HG03571 (cell line): ENCODE measurements at regions not wholly inside any gene's neighbourhood (a gene's known extent, or its start where the extent isn't known, plus 50 kb on each side); places are given as distances from the start of the nearest gene placed in this dataset.

ENCODE experiments used
- ATAC-seq: cut with Tn5 transposase; IDR thresholded peaks from one replicate; pipeline ENCODE4 v1.9.1; 2021; ENCODE audit not compliant: unreplicated experiment

DNA sequence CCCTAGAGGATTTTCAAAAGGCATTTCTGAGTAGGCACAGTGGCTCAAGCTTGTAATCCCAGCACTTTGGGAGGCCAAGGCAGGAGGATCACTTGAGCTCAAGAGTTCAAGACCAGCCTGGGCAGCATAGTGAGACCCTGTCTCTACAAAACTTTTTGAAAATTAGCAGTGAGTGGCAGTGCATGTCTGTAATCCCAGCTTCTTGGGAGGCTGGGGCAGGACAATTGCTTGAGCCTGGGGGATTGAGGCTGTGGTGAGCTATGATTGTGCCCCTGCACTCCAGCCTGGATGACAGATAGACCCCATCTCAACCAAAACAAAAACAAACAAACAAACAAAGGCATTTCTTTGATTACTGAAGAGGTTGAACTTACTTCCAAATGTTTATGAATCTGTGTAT is 201.4 kb downstream of the KIF26A start:
- ATAC-seq = no peak

- ATAC-seq = no peak
Observed at GRCh38 chr14:104341532-104342434, 203.4 kb downstream of the KIF26A start.

DNA sequence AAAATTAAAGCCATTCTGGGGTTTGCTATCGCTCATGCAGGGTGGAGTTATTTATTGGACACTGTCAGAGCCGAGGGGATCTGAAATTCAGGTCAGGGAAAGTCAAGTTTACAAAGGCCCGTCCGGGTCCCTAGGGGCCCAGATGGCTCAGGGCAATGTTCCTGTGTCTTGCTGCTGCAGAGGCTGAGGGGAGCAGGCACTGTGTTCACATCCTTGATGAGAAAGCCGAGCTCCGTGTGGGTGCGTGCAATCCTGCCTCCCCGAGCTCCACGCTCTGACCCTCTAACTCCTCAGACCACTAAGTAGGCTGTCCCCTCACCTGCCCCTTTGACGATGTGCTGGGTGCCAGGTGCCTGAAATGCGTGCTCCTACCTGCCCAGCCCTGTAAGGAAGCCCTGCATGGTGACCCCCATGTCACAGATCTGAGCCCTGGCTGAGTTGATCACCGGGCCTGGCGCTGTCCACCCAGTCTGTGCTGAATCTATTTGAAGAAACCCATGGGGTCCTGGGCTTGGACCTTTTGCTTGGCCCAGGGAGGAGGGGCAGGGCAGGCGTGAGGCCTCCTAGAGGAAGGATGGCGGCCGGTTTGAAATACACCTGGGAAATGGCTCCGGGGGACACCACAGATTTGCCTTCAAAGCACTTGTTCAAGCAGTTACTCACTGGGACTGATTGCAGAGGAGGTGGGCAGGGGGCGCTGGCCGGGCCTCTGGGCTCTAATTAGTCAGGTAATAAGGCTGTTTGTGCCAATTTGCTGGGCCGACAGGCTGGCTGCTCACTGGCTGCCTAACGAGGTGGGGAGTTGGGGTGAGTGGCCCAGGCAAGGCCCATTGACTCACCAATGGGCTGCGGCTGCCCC is 204.3 kb downstream of the KIF26A start:
- no peak for ATAC-seq

DNA sequence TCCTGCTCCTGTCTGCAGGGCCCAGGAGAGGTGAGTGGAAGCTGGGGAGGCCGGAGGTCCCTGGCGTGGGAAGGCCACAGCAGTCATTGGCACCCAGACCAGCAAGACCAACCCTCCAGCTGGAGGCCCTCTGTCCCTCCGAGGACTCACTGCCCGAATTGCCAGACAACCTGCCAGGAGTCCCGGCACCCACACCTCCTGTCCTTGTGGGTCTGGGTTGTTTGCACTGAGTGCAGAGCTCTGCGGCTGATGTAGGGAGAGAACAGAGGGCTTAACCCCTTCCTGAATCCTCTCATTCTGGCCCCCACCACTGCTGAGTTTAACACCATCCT is 204.9 kb downstream of the KIF26A start:
- ATAC-seq = no peak

- ATAC-seq = no peak
Observed at GRCh38 chr14:104343690-104344640, 205.6 kb downstream of the KIF26A start.

GRCh38 chr14:104344818-104345620 is 206.6 kb downstream of the KIF26A start:
- no peak for ATAC-seq

- no peak for ATAC-seq
Observed at GRCh38 chr14:104345621-104346462, 207.5 kb downstream of the KIF26A start.

DNA sequence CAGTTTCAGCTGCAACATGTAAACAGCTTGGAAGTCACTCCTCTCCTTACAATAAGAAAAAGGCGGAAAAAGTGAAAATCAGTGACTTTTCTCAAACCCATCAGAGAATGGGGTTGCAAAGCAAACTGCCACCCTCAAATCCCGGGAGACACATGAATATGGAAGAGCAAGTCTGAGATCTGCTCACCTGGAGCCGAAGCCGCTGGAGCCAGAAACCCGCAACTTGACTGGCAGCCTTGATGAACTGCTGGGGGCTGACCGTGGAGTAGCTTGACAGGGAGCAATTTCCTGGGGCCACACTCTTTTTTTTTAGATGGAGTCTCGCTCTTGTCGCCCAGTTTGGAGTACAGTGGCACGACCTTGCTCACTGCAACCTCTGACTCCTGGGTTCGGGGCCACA is 208.2 kb downstream of the KIF26A start:
- ATAC-seq = no peak

- ATAC-seq = no peak
Observed at GRCh38 chr14:104348741-104349140, 210.4 kb downstream of the KIF26A start.

DNA sequence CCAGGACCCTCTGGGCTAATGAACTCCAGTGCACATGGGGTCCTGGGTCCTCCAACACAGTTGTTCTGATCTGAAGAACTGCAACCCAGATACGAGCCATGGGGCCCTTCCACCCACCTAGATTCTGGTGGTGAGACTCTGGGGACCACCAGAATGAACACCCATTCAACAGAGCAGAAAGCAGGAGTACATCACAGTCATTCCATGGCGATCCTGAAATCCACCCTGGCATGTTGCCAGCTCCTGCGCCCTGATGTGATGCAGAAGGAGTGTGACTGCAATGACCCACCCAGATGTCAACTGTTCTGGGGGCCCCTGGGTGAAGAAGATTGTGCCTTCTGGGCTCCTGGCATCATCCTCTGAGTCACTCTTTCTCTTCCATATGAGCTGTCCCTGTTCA is 211.6 kb downstream of the KIF26A start:
- no peak for ATAC-seq

- no peak for ATAC-seq
Observed at GRCh38 chr14:104350463-104351185, 212.2 kb downstream of the KIF26A start.

- ATAC-seq = no peak
Observed at GRCh38 chr14:104351849-104352492, 213.6 kb downstream of the KIF26A start.

DNA sequence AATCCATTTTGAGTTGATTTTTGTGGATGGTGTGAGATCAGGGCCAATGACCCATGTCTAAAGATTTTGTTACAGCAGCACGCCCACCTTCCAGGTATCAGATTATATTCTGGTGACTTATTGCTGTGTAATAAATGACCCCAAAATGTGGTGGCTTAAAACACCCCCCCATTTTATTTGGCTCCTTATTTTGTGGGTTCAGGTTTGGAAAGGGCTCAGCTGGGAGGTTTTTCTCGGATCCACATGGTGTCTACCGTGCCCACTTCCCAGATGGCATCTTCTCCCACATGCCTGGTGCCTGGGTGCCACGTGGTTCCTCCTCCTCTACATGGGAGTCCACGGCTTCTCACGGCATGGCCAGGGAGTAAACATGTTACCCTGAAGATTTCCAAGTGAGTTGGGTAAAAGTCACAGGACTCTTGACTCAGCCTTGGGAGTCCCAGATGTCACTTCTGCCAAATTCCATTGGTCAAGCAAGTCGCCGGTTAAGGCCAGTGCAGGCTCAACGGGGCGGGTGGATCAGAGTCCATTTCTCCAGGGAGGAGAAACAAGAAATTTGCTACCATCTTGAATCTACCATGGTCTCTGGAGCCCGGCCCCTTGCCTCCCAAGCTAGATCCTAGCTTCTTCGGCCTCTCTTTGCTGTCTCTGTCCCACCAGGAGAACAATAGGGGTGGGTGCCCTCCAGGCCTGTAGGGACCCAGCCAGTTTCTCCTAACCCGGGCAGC is 214.3 kb downstream of the KIF26A start:
- ATAC-seq = no peak

DNA sequence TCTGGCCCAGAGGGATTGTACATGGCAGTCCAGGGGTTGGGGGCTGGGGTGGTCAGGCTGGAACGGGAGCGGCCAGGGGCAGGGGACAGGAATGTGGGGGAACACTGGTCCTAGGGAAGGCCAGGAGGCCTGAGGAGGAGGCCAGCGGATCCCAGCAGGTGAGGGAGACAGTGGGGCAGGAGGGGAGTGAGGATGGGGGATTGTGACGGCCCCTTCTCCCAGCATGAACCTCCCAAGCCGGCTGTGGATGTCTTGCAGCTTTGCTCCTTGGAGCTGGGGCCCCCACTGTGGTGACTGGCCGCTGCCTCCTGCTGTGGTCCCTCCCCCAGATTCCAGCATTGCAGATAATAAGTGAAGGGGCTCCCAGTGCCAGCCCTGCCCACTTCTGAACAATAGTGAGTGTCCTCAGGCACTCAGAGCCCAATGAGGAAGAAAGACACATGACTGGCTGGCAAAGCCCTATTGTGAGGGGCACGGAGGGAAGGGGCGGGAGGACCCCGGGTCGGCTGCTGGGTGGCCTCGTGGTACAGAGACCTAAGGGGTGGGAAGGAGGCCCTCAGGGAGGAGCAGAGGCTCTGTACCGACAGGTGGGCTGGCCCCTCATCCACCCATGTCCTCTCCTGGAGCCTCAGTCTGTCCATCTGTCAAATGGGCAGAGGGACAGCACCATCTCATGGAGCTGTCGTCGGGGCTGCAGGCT is 215.0 kb downstream of the KIF26A start:
- ATAC-seq = no peak

- no peak for ATAC-seq
Observed at GRCh38 chr14:104353921-104354701, 215.7 kb downstream of the KIF26A start.
